ENCODE measurements at regions not wholly inside any gene's neighbourhood (a gene's known extent, or its start where the extent isn't known, plus 50 kb on each side); places are given as distances from the start of the nearest gene placed in this dataset.

DNA sequence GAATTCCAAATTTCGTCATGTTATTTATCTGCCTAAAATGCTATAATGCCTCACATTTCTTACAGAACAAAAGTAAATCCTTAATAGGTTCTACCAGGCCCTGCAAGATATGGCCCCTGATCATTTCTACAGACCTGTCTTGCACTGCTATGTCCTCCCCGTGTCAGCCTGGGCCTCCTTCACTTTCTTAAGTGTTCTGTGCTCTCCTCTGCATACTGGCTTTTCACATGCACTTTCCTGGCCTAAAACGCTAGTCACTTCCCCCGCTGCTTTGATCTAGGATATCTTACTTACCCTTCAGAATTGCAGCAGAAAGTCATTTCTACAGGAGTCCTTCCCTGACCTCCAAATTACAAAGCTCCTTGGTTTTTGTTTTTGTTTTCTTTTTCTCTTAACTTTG, 551.3 kb downstream of the NSUN3 start:
- TF ChIP-seq, protein P1, sequence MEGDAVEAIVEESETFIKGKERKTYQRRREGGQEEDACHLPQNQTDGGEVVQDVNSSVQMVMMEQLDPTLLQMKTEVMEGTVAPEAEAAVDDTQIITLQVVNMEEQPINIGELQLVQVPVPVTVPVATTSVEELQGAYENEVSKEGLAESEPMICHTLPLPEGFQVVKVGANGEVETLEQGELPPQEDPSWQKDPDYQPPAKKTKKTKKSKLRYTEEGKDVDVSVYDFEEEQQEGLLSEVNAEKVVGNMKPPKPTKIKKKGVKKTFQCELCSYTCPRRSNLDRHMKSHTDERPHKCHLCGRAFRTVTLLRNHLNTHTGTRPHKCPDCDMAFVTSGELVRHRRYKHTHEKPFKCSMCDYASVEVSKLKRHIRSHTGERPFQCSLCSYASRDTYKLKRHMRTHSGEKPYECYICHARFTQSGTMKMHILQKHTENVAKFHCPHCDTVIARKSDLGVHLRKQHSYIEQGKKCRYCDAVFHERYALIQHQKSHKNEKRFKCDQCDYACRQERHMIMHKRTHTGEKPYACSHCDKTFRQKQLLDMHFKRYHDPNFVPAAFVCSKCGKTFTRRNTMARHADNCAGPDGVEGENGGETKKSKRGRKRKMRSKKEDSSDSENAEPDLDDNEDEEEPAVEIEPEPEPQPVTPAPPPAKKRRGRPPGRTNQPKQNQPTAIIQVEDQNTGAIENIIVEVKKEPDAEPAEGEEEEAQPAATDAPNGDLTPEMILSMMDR (conservative IDR thresholded peaks at IDR 0.05; ENCODE audit: low read depth, low read length): no peak
- no peak for TF ChIP-seq EZH2 (IDR thresholded peaks at IDR 0.05; ENCODE audit: borderline replicate concordance, low read depth, low read length, poor library complexity, severe bottlenecking)

All from A673 (cell line).